ENCODE measurements at regions not wholly inside any gene's neighbourhood (a gene's known extent, or its start where the extent isn't known, plus 50 kb on each side); places are given as distances from the start of the nearest gene placed in this dataset.

DNA sequence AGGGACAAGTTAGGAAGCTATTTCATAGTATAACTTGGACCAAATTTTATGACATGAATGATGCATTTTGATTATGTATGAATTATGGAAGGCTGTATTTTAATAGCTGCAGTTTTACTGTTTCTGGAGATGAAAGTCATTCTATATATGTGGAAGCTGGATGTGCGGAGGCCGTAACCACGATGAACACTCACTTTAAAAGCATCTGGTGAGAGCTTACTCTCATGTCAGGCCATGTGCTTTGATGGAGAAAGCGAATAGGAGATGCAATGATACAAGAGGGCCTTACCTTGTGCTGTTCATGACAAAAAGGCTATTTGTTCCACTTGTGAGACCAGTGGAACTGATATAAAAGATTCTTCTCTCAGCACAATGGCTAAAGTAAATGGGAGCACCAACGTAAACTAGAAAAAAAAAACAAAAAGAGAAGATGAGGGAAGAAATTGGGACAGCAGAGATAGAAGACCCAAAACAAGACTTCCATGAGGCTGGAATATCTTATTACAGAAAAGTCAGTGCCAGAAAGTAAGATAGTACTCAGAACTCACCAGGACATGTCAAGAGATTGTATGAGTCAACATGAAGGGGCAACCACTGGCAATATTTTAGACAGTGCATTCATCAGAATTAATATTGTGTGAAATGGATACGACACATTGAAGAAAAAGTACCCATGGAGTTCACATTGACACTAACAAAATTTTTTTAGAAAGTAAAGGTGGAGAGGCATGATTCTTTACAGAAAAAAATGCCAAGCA, 63.3 kb upstream of the GAB1 start:
- POLR2A ChIA-PET: no interaction called here
- Histone ChIP-seq H3K36me3 (ENCODE audit: control insufficient read depth in 2 of 2, extremely low read depth in 1 of 2, insufficient read depth in 1 of 2, low read length in 1 of 2) (no peaks in the 10 kb centered on the region), H3K4me1 (ENCODE audit: control insufficient read depth in 1 of 2, extremely low read depth in 1 of 2, insufficient read depth in 2 of 2, low read length in 2 of 2) (no peaks in the 10 kb centered on the region), H3K27me3 (replicated peaks in 1 of 2; ENCODE audit: control insufficient read depth in 2 of 2, extremely low read depth in 1 of 2, insufficient read depth in 2 of 2, low read length in 1 of 2) (peaks cover 0 to 4% of the 10 kb centered on the region in 2 experiments), H3K9me3 (no peaks in the 10 kb centered on the region), H3K27ac (ENCODE audit: low read length) (no peak overlapping the region), H3K4me3 (ENCODE audit: control insufficient read depth in 1 of 2, extremely low read depth in 1 of 2, low read length in 1 of 2) (no peak overlapping the region)
- peaks cover 0 to 5% (median 4%) of the 10 kb centered on the region in 3 donors for H3K9me3 Mint-ChIP-seq
- H3K27me3 Mint-ChIP-seq: peaks cover 0 to 15% of the 10 kb centered on the region in 2 donors
- WGBS (ENCODE audit: insufficient coverage): 60% methylated on average over 1 of the region's 6 CpGs
- H3K4me3 Mint-ChIP-seq: no peak overlapping the region
- CTCF ChIA-PET: no interaction called here
- no peaks in the 10 kb centered on the region for H3K36me3 Mint-ChIP-seq
- H3K27ac Mint-ChIP-seq: no peak overlapping the region
- H3K4me1 Mint-ChIP-seq: no peaks in the 10 kb centered on the region
- DNase-seq: no peak
- no peak for ATAC-seq (replicated peaks in 1 of 4)

DNA sequence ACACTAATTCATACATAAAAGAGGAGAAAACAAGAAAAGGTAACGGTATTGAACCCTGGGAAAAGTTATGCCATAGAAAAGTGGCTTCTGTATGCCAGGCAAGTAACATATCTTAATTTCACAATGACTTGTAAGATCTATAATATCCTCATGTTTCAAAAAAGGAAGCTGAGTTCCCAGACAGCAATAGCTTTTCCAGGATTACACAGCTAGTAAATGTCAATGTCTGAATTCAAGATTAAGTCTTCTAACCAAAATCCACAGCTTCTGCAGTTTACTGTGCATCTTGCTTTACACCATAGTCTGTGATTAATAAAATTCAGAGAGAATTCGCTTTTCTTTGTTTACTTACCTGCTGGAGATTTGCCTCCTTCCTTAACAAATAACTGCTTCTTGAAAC, 55.8 kb upstream of the GAB1 start:
- Histone ChIP-seq H3K4me1 (ENCODE audit: control insufficient read depth in 1 of 2, extremely low read depth in 1 of 2, insufficient read depth in 2 of 2, low read length in 2 of 2) (no peaks in the 10 kb centered on the region), H3K27ac (ENCODE audit: low read length) (no peak overlapping the region), H3K36me3 (ENCODE audit: control insufficient read depth in 2 of 2, extremely low read depth in 1 of 2, insufficient read depth in 1 of 2, low read length in 1 of 2) (no peaks in the 10 kb centered on the region), H3K4me3 (ENCODE audit: control insufficient read depth in 1 of 2, extremely low read depth in 1 of 2, low read length in 1 of 2) (no peak overlapping the region), H3K27me3 (replicated peaks in 1 of 2; ENCODE audit: control insufficient read depth in 2 of 2, extremely low read depth in 1 of 2, insufficient read depth in 2 of 2, low read length in 1 of 2) (peaks cover 0 to 10% of the 10 kb centered on the region in 2 experiments), H3K9me3 (no peaks in the 10 kb centered on the region)
- Mint-ChIP-seq H3K4me3 (no peak overlapping the region), H3K27ac (no peak overlapping the region), H3K9me3 (no peaks in the 10 kb centered on the region), H3K36me3 (no peaks in the 10 kb centered on the region), H3K4me1 (no peaks in the 10 kb centered on the region), H3K27me3 (peaks cover 4 to 8% of the 10 kb centered on the region in 2 donors)
- ATAC-seq (replicated peaks in 1 of 4) (no peak), DNase-seq (no peak)
- no CpG with 5 or more reads among the region's 2 CpGs for WGBS (ENCODE audit: insufficient coverage)
- CTCF ChIA-PET: no interaction called here
- POLR2A ChIA-PET: no interaction called here

DNA sequence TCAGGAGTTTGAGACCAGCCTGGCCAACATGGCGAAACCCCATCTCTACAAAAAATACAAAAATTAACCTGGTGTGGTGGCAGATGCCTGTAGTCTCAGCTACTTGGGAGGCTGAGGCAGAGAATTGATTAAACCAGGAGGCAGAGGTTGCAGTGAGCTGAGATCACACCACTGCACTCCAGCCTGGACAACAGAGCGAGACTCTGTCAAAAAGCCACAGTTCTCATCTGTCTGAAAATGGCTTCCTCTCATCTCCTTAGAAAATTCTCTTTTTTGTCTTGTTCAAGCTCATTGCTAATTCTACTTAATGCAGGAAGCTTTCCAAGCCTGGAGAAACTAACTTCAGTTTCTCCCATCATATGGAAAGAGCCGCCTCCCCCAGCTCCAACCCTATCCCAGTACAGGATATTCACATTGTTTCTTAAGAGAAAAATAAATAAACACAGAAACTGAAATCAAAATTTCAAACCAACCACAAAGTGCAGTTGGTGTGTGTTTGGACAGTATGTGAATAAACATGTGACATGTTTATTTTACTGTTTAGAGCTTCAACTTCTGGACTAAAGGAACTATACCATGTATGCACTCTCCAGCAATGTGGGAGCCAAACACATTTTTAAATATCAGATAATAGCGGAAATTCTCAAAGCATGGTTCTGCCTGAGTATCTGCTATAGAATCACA, 55.0 kb upstream of the GAB1 start:
- H3K27ac ChIP-seq (ENCODE audit: low read length): no peak overlapping the region
- DNase-seq (no peak), ATAC-seq (replicated peaks in 1 of 4) (no peak)
- Mint-ChIP-seq H3K27me3 (peaks cover 4 to 8% of the 10 kb centered on the region in 2 donors), H3K36me3 (no peaks in the 10 kb centered on the region), H3K27ac (no peak overlapping the region), H3K4me3 (no peak overlapping the region), H3K9me3 (no peaks in the 10 kb centered on the region), H3K4me1 (no peaks in the 10 kb centered on the region)
- no peaks in the 10 kb centered on the region for H3K9me3 ChIP-seq
- peaks cover 0 to 10% of the 10 kb centered on the region in 2 experiments for H3K27me3 ChIP-seq (replicated peaks in 1 of 2; ENCODE audit: control insufficient read depth in 2 of 2, extremely low read depth in 1 of 2, insufficient read depth in 2 of 2, low read length in 1 of 2)
- no peaks in the 10 kb centered on the region for H3K4me1 ChIP-seq (ENCODE audit: control insufficient read depth in 1 of 2, extremely low read depth in 1 of 2, insufficient read depth in 2 of 2, low read length in 2 of 2)
- no peak overlapping the region for H3K4me3 ChIP-seq (ENCODE audit: control insufficient read depth in 1 of 2, extremely low read depth in 1 of 2, low read length in 1 of 2)
- 40% methylated on average over 1 of the region's 4 CpGs for WGBS (ENCODE audit: insufficient coverage)
- no peaks in the 10 kb centered on the region for H3K36me3 ChIP-seq (ENCODE audit: control insufficient read depth in 2 of 2, extremely low read depth in 1 of 2, insufficient read depth in 1 of 2, low read length in 1 of 2)
- ChIA-PET CTCF (no interaction called here), POLR2A (interaction anchor here in 1 of 2 donors (0.6 kb wide), 1 partner anchor 303 kb away, joined by 3 read pairs; no protein-coding TSS in a partner anchor)

DNA sequence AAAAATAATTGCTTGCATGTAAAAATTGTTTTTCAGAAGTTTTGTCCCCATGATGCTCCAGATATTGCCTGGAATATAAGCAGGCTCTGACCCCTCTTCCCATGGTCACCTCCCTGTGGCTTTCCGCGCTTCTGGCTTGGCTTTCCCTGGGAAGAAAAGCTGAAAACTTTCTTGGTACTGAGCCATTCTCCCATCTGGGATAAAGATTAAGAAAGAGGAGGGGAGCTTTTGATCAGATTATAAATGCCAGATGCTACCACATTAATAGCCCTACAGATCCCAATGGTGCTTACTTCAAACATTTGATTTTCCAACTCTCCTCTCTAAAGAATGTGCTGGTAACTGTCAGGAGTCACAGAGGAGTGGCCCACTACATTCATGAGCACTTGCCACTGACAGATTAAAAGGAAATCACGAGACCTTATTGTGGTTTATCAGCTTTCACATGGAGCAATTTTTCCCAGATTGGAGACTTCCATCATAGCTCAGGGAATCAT, 54.4 kb upstream of the GAB1 start:
- H3K36me3 Mint-ChIP-seq: no peaks in the 10 kb centered on the region
- Histone ChIP-seq H3K27me3 (replicated peaks in 1 of 2; ENCODE audit: control insufficient read depth in 2 of 2, extremely low read depth in 1 of 2, insufficient read depth in 2 of 2, low read length in 1 of 2) (peaks cover 0 to 10% of the 10 kb centered on the region in 2 experiments), H3K4me3 (ENCODE audit: control insufficient read depth in 1 of 2, extremely low read depth in 1 of 2, low read length in 1 of 2) (no peak overlapping the region), H3K27ac (ENCODE audit: low read length) (no peak overlapping the region), H3K9me3 (no peaks in the 10 kb centered on the region), H3K4me1 (ENCODE audit: control insufficient read depth in 1 of 2, extremely low read depth in 1 of 2, insufficient read depth in 2 of 2, low read length in 2 of 2) (no peaks in the 10 kb centered on the region), H3K36me3 (ENCODE audit: control insufficient read depth in 2 of 2, extremely low read depth in 1 of 2, insufficient read depth in 1 of 2, low read length in 1 of 2) (no peaks in the 10 kb centered on the region)
- DNase-seq: no peak
- no peaks in the 10 kb centered on the region for H3K4me1 Mint-ChIP-seq
- peaks cover 4 to 8% of the 10 kb centered on the region in 2 donors for H3K27me3 Mint-ChIP-seq
- no peak for ATAC-seq (replicated peaks in 1 of 4)
- H3K9me3 Mint-ChIP-seq: no peaks in the 10 kb centered on the region
- ChIA-PET CTCF (no interaction called here), POLR2A (interaction anchor here in 1 of 2 donors (0.6 kb wide), 1 partner anchor 304 kb away, joined by 3 read pairs; no protein-coding TSS in a partner anchor)
- H3K4me3 Mint-ChIP-seq: no peak overlapping the region
- no peak overlapping the region for H3K27ac Mint-ChIP-seq
- WGBS (ENCODE audit: insufficient coverage): 68% methylated on average over 3 of the region's 3 CpGs

DNA sequence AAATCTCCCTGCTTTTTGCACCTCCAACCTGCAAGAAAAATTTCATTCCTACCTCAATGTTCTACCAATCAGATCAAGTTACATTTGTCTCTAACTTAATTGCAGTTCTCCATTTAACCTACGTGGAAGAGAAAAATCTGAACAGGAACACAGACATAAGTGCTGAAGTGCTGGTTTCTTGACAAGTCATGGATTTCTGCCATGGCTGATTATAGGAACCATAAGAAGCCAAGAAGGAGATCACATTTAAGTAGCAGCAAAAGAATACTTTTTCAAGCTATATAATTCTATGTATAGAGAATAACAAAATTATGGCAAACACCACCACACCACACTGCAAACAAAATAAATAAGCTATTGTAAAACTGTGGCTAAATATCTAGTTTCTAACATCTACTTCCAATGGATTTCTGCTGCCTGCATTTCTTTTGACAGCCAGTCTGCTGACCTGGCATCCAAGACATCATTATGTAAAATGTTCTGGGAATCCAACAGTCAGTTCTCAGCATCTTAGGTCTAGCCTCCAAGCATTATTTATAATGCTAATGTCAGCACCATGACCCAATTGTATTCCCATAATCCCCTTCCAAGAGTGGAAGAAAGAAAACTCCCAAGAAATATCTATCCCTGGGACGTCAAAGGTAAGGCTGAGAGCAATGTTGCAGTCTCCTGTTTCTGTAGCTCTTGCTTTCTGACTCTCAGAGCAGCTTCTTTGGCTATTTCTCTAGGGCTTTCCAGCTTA, 50.8 kb upstream of the GAB1 start:
- WGBS (ENCODE audit: insufficient coverage): 60% methylated on average over 1 of the region's 2 CpGs
- Histone ChIP-seq H3K27ac (ENCODE audit: low read length) (no peak overlapping the region), H3K4me3 (ENCODE audit: control insufficient read depth in 1 of 2, extremely low read depth in 1 of 2, low read length in 1 of 2) (no peak overlapping the region), H3K27me3 (replicated peaks in 1 of 2; ENCODE audit: control insufficient read depth in 2 of 2, extremely low read depth in 1 of 2, insufficient read depth in 2 of 2, low read length in 1 of 2) (peaks cover 0 to 2% of the 10 kb centered on the region in 2 experiments), H3K4me1 (ENCODE audit: control insufficient read depth in 1 of 2, extremely low read depth in 1 of 2, insufficient read depth in 2 of 2, low read length in 2 of 2) (no peaks in the 10 kb centered on the region), H3K9me3 (no peaks in the 10 kb centered on the region), H3K36me3 (ENCODE audit: control insufficient read depth in 2 of 2, extremely low read depth in 1 of 2, insufficient read depth in 1 of 2, low read length in 1 of 2) (no peaks in the 10 kb centered on the region)
- H3K27me3 Mint-ChIP-seq: peaks cover 2 to 4% of the 10 kb centered on the region in 2 donors
- H3K4me1 Mint-ChIP-seq: no peaks in the 10 kb centered on the region
- POLR2A ChIA-PET: no interaction called here
- CTCF ChIA-PET: no interaction called here
- DNase-seq (no peak), ATAC-seq (replicated peaks in 1 of 4) (no peak)
- H3K4me3 Mint-ChIP-seq: no peak overlapping the region
- H3K27ac Mint-ChIP-seq: no peak overlapping the region
- H3K9me3 Mint-ChIP-seq: no peaks in the 10 kb centered on the region
- no peaks in the 10 kb centered on the region for H3K36me3 Mint-ChIP-seq

DNA sequence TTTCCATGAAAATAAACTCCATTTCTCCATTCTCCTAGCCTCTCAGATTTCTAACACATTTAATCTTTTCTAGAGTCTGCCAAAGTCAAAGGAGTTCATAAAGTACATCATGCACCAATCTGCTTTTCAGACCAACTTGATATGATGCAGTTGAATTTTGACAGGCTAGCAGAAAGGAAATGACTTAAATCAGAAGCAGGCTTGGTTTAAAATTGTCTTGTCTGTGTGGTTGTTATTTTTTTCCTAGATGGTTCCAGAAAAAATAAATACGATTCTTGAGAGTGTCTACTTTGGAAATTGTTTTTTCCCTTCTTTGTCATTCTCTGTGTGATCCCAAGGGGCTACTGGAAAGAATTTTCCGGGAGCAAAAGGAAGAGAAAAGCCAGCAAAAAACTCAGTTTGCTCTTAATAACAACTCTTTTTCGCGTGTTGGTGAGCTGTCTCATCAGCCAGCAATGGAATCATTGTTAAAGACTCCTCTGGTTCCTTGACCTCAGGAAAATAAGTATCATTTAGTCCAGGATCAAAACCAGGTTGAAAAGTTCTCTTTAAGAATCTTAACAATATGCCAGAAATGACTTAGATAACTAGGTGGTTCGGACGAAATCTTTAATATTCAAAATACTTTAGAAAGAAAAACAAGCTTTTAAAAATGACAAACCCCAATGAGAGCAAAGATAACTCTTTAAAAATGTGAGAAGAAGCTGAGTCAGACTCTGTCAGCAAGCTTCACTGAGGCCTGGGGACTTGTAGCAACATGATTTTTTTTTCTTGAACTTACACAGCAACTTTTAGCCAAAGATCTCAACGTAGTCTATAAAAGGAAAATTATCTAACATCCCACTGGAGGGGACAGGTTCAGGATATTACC, 49.7 kb upstream of the GAB1 start:
- WGBS (ENCODE audit: insufficient coverage): 89% methylated on average over 3 of the region's 7 CpGs
- no peak for ATAC-seq (replicated peaks in 1 of 4)
- H3K9me3 Mint-ChIP-seq: no peaks in the 10 kb centered on the region
- H3K4me1 Mint-ChIP-seq: no peaks in the 10 kb centered on the region
- H3K27me3 Mint-ChIP-seq: peaks cover 2 to 4% of the 10 kb centered on the region in 2 donors
- ChIA-PET POLR2A (no interaction called here), CTCF (no interaction called here)
- no peaks in the 10 kb centered on the region for H3K36me3 ChIP-seq (ENCODE audit: control insufficient read depth in 2 of 2, extremely low read depth in 1 of 2, insufficient read depth in 1 of 2, low read length in 1 of 2)
- H3K4me3 ChIP-seq (ENCODE audit: control insufficient read depth in 1 of 2, extremely low read depth in 1 of 2, low read length in 1 of 2): no peak overlapping the region
- no peak overlapping the region for H3K4me3 Mint-ChIP-seq
- no peak overlapping the region for H3K27ac ChIP-seq (ENCODE audit: low read length)
- no peaks in the 10 kb centered on the region for H3K9me3 ChIP-seq
- H3K27ac Mint-ChIP-seq: no peak overlapping the region
- H3K27me3 ChIP-seq (replicated peaks in 1 of 2; ENCODE audit: control insufficient read depth in 2 of 2, extremely low read depth in 1 of 2, insufficient read depth in 2 of 2, low read length in 1 of 2): peaks cover 0 to 2% of the 10 kb centered on the region in 2 experiments
- no peaks in the 10 kb centered on the region for H3K36me3 Mint-ChIP-seq
- H3K4me1 ChIP-seq (ENCODE audit: control insufficient read depth in 1 of 2, extremely low read depth in 1 of 2, insufficient read depth in 2 of 2, low read length in 2 of 2): no peaks in the 10 kb centered on the region
- no peak for DNase-seq
